HepG2 (cell line): ENCODE measurements at regions not wholly inside any gene's neighbourhood (a gene's known extent, or its start where the extent isn't known, plus 50 kb on each side); places are given as distances from the start of the nearest gene placed in this dataset.

Experiments used
- ATF3 ChIP-seq: sonication (generic); formaldehyde crosslinking; IDR thresholded peaks from 2 replicates; pipeline ENCODE4 v1.4.0; 2020; ENCODE audit warnings: missing genetic modification reagents
- CEBPB ChIP-seq: IDR thresholded peaks from 2 replicates; pipeline ENCODE4 v1.6.1; 2011; ENCODE audit warnings: low read depth, low read length, improper control_type of control experiment, borderline replicate concordance
- FOXK2 ChIP-seq: fragments of 450-650 bp; IDR thresholded peaks from 2 replicates; pipeline ENCODE4 v1.6.1; 2016
- HMGXB4 ChIP-seq, 2 experiments: sonication (generic) in 1 of 2; formaldehyde crosslinking in 1 of 2; IDR thresholded peaks; 2 replicates each; pipeline versions ENCODE4 v1.4.0 to v1.6.1; 2018 to 2020; ENCODE audit warnings: missing genetic modification reagents in 2 of 2, borderline replicate concordance in 1 of 2, low read depth in 1 of 2, mild to moderate bottlenecking in 1 of 2, missing biosample characterization in 1 of 2
- IKZF4 ChIP-seq: sonication (generic); formaldehyde crosslinking; IDR thresholded peaks from 2 replicates; pipeline ENCODE4 v1.5.1; 2020; ENCODE audit warnings: borderline replicate concordance, mild to moderate bottlenecking, low read depth, missing genetic modification reagents; ENCODE audit errors: not compliant biosample characterization
- RELA ChIP-seq: sonication (generic); formaldehyde crosslinking; IDR thresholded peaks from 2 replicates; pipeline ENCODE4 v1.4.0; 2020; ENCODE audit warnings: missing genetic modification reagents
- ZBTB33 ChIP-seq: sonication (generic); formaldehyde crosslinking; IDR thresholded peaks from 2 replicates; pipeline ENCODE4 v1.4.0; 2020; ENCODE audit warnings: missing genetic modification reagents
- ZBTB42 ChIP-seq: sonication (generic); formaldehyde crosslinking; IDR thresholded peaks from 2 replicates; pipeline ENCODE4 v1.5.0; 2020; ENCODE audit warnings: mild to moderate bottlenecking, missing genetic modification reagents
- ZNF317 ChIP-seq: sonication (generic); formaldehyde crosslinking; IDR thresholded peaks from 2 replicates; pipeline ENCODE4 v1.5.0; 2020; ENCODE audit warnings: mild to moderate bottlenecking, missing genetic modification reagents
- ZNF543 ChIP-seq: sonication (generic); formaldehyde crosslinking; IDR thresholded peaks from 2 replicates; pipeline ENCODE4 v1.4.0; 2020; ENCODE audit warnings: mild to moderate bottlenecking, missing genetic modification reagents
- ZNF841 ChIP-seq: sonication (generic); formaldehyde crosslinking; IDR thresholded peaks from 2 replicates; pipeline ENCODE4 v1.8.1; 2023; ENCODE audit warnings: missing genetic modification reagents, borderline replicate concordance

GRCh38 chr21:26652854-26653253 lies 79.8 kb upstream of the CYYR1 start:
- TF ChIP-seq ZNF543 (CRISPR knock-in tag) (no peak), CEBPB (no peak), ZBTB42 (CRISPR knock-in tag) (no peak), ATF3 (CRISPR knock-in tag) (no peak), ZBTB33 (CRISPR knock-in tag) (no peak), HMGXB4 (CRISPR knock-in tag; IDR thresholded peaks at IDR 0.05; ENCODE audit: borderline replicate concordance in 1 of 2, low read depth in 1 of 2) (no peak), FOXK2 (no peak), RELA (CRISPR knock-in tag) (no peak), ZNF317 (CRISPR knock-in tag) (no peak), ZNF841 (CRISPR knock-in tag) (no peak), IKZF4 (no peak)
